ENCODE measurements at regions not wholly inside any gene's neighbourhood (a gene's known extent, or its start where the extent isn't known, plus 50 kb on each side); places are given as distances from the start of the nearest gene placed in this dataset.

- intact Hi-C loops (cut with micrococcal nuclease), result no loop called here
- Mint-ChIP-seq H3K27ac (ENCODE audit: low read depth, unreplicated experiment) (no peak overlapping the region), H3K4me3 (ENCODE audit: unreplicated experiment) (no peak overlapping the region), H3K36me3 (ENCODE audit: insufficient read depth, unreplicated experiment) (no peaks in the 10 kb centered on the region), H3K9me3 (ENCODE audit: unreplicated experiment) (no peaks in the 10 kb centered on the region), H3K27me3 (ENCODE audit: insufficient read depth, unreplicated experiment) (no peaks in the 10 kb centered on the region), H3K4me1 (ENCODE audit: insufficient read depth, unreplicated experiment) (peaks cover 37% of the 10 kb centered on the region)
- ChIA-PET CTCF (no interaction called here), POLR2A (interaction anchor here (0.6 to 1.8 kb wide), 5 partner anchors 8 to 538 kb away, joined by 3 to 4 read pairs (median 4); no protein-coding TSS in a partner anchor)
- no peak for DNase-seq (ENCODE audit: unreplicated experiment)
- no TSS peak for BruUV-seq (replicated peaks)
- TF ChIP-seq, protein P1, sequence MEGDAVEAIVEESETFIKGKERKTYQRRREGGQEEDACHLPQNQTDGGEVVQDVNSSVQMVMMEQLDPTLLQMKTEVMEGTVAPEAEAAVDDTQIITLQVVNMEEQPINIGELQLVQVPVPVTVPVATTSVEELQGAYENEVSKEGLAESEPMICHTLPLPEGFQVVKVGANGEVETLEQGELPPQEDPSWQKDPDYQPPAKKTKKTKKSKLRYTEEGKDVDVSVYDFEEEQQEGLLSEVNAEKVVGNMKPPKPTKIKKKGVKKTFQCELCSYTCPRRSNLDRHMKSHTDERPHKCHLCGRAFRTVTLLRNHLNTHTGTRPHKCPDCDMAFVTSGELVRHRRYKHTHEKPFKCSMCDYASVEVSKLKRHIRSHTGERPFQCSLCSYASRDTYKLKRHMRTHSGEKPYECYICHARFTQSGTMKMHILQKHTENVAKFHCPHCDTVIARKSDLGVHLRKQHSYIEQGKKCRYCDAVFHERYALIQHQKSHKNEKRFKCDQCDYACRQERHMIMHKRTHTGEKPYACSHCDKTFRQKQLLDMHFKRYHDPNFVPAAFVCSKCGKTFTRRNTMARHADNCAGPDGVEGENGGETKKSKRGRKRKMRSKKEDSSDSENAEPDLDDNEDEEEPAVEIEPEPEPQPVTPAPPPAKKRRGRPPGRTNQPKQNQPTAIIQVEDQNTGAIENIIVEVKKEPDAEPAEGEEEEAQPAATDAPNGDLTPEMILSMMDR (IDR thresholded peaks at IDR 0.05; ENCODE audit: unreplicated experiment), result no peak
Observed at GRCh38 chr3:101043687-101044078, 50.5 kb upstream of the ABI3BP start.

DNA sequence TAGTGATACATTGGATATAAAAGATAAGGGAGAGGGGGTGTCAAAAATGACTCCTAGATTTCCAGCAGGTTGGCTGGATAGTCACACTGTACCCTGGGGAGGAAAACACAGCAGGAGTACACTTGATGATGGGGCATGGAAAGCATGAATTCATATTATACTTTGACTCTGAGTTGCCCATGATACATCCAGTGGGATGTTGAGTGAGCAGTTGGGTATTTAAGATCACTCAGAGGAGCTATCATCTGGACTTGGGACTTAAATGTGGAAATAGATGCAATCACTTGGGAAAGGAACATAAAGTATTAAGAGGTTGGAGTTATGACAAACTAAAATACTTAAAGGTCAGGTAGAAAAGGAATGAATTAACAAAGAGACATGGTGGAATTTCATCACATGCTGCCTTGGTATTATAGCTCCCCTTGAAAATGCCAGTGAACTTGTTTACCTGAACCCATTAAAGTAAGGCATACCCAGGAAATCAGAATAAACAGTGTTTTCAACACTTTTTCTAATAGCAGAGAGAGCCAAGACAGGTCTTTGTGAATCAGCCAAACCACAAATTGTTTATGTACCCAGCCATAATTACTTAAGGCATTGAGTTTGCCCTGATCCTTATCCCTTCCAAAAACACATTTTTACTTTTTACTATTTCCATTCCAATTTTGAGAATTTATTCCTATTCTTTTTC is 49.9 kb upstream of the ABI3BP start:
- H3K27ac Mint-ChIP-seq (ENCODE audit: low read depth, unreplicated experiment), result no peak overlapping the region
- H3K27me3 Mint-ChIP-seq (ENCODE audit: insufficient read depth, unreplicated experiment), result no peaks in the 10 kb centered on the region
- DNase-seq (ENCODE audit: unreplicated experiment), result peak; percentile 57
- POLR2A ChIA-PET, result interaction anchor here (0.6 to 1.8 kb wide), 6 partner anchors 8 to 537 kb away, joined by 3 to 4 read pairs (median 4); no protein-coding TSS in a partner anchor
- peaks cover 40% of the 10 kb centered on the region for H3K4me1 Mint-ChIP-seq (ENCODE audit: insufficient read depth, unreplicated experiment)
- intact Hi-C loops (cut with micrococcal nuclease), result no loop called here
- H3K36me3 Mint-ChIP-seq (ENCODE audit: insufficient read depth, unreplicated experiment), result no peaks in the 10 kb centered on the region
- BruUV-seq (replicated peaks), result no TSS peak
- CTCF ChIA-PET, result no interaction called here
- no peaks in the 10 kb centered on the region for H3K9me3 Mint-ChIP-seq (ENCODE audit: unreplicated experiment)
- no peak overlapping the region for H3K4me3 Mint-ChIP-seq (ENCODE audit: unreplicated experiment)
- TF ChIP-seq, protein P1 (IDR thresholded peaks at IDR 0.05; ENCODE audit: unreplicated experiment), result no peak

All from MCF 10A (cell line).